T-helper 17 cell (primary cell): ENCODE measurements at regions not wholly inside any gene's neighbourhood (a gene's known extent, or its start where the extent isn't known, plus 50 kb on each side); places are given as distances from the start of the nearest gene placed in this dataset.
"Not testable (repeated sequence)": the region's sequence is repeated elsewhere in the genome, so short reads cannot be mapped to it uniquely, and the experiment has no call there.

Source experiments
- ATAC-seq: fragments of 150-1000 bp; cut with Tn5 transposase; 2 replicates; pipeline ENCODE4 v1.10.0; 2021; ENCODE audit warnings: mild to moderate bottlenecking, moderate library complexity
- DNase-seq, 3 donors: peaks; one replicate each; pipeline versions ENCODE4 v3.0.0 to v3.0.0-alpha.2; 2020 to 2021
- H3K9me3 ChIP-seq: one replicate; pipeline ENCODE4 v1.7.0; 2013; ENCODE audit warnings: low read length, mild to moderate bottlenecking; ENCODE audit not compliant: control insufficient read depth, poor library complexity, severe bottlenecking
- H3K27ac Mint-ChIP-seq: one replicate; pipeline ENCODE4 v1.8.0; 2022; ENCODE audit warnings: mild to moderate bottlenecking, moderate library complexity, mixed read lengths
- H3K27me3 Mint-ChIP-seq: one replicate; pipeline ENCODE4 v1.8.0; 2022; ENCODE audit warnings: mixed read lengths
- H3K36me3 Mint-ChIP-seq: one replicate; pipeline ENCODE4 v1.8.0; 2022; ENCODE audit warnings: low read depth, mixed read lengths
- H3K4me1 Mint-ChIP-seq: one replicate; pipeline ENCODE4 v1.8.0; 2022; ENCODE audit warnings: mild to moderate bottlenecking, mixed read lengths
- H3K4me3 Mint-ChIP-seq: one replicate; pipeline ENCODE4 v1.8.0; 2022; ENCODE audit warnings: mild to moderate bottlenecking, moderate library complexity, mixed read lengths

DNA sequence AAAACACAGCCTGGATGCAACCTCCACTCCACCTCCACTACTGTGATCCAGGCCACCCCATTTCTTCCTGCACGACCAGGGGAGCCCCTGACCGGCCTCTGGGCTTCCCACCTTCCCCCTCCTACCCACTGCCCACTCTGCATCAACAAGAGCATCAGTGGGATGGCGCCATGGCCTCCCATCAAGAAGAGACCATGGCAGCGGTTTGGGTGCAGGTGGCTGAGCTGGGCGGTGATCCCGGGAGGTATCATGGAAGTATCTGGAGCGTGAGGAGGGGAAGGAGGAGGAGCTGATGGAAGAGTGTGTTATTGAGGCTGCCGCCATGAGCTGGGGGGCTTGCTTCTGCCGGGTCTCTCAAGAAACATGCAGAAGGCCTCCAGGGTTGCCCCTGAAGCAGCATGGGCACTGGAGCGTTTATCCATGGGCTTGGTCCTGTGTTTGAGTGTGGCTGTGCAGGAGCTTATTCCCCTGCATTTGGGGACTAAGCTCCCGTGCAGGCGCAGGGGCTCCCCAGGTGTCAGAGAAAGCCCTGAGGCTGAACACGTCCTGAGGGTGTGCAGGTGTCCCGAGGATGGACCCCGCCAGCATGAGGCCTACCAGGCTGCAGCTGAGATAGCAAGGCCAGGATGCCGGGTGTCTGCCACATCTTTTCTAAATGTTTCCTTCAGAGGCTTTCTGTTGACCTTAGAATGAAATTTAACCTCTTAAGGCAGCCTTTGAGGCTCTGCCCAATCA lies 99.2 kb upstream of the PCBD1 start:
- no peaks in the 10 kb centered on the region for H3K9me3 ChIP-seq
- Mint-ChIP-seq H3K27ac (no peak overlapping the region), H3K27me3 (peaks cover 4% of the 10 kb centered on the region), H3K4me1 (peaks cover 9% of the 10 kb centered on the region), H3K4me3 (no peak overlapping the region), H3K36me3 (no peaks in the 10 kb centered on the region)
- DNase-seq, result no peak
- ATAC-seq, result no peak

DNA sequence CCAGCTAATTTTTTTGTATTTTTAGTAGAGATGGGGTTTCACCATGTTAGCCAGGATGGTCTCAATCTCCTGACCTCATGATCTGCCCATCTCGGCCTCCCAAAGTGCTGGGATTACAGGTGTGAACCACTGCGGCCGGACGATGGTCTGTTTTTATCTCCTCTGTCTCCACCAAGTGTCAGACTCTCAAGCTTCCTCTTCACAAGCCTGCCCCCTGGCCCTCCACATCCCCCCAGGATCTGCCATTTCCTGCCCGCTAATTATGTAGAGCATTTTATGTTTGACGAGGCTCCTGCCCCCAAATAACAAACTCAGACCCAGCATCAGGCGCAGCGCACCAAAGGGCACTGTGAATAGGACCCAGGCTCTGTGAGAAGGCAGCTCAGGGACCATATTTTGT lies 101.8 kb upstream of the PCBD1 start:
- not testable (repeated sequence) for ATAC-seq, DNase-seq, H3K27ac Mint-ChIP-seq, H3K4me1 Mint-ChIP-seq, H3K36me3 Mint-ChIP-seq, H3K4me3 Mint-ChIP-seq, H3K9me3 ChIP-seq
- H3K27me3 Mint-ChIP-seq, result peaks cover 14% of the 10 kb centered on the region

DNA sequence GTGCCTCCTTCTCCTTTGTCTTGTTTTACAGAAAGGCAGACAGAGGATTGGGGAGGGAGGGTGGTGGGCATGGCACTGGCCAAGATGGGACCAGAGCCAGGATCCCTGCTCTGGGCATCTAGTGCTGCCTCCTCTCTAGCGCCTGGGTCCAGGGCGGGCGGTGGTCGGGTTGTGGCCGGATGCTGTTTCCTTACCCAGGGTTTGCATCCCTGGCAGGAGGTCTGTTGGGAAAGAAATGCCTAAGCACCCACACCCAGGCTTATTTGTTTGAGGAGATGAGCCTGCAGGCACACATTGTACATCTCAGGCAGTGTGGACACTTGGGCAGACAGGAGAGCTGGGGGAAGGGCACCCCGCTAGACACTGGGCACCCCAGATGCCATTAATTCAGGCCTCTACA lies 102.3 kb upstream of the PCBD1 start:
- H3K36me3 Mint-ChIP-seq, result no peaks in the 10 kb centered on the region

DNA sequence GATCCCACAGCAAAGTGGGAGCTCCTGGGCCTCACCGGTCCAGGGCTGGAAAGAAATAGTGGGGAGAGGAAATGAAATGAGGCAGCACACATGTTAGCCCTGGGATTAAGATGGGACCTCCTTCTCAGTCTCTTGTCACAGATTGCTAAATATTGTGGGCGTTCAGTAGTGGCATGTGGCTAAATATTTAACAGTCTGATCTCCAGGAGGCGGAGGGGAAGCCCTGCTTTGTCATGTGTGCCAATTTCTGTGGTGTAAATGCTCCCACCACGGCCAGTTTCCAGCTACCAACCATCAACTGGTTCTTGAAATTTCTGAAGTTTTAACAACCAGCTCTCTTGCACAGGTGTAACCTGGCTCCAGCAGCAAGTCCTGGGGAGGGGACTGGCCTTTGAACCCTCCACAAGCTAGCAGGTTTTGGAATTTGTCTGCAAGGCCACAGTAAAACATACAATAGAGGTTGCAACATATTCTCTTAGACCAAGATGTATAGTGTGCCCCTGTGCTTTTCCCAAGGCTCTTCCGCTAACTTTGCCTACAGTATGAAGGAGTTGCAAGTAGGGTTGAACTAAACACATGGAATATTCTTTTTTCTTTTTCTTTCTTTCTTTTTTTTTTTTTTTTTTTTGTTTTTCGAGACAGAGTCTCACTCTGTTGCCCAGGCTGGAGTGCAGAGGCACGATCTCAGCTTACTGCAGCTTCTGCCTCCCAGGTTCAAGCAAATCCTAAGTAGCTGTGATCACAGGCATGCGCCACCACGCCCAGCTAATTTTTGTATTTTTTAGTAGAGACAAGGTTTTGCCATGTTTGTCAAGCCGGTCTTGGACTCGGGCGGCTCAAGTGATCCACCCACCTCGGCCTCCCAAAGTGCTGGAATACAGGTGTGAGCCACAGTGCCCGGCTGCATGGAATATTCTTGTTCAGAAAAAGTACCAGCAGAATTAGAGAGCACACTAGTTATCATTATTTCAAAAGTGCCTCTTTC lies 103.1 kb upstream of the PCBD1 start:
- Mint-ChIP-seq H3K4me3 (no peak overlapping the region), H3K27ac (no peak overlapping the region), H3K4me1 (no peaks in the 10 kb centered on the region), H3K36me3 (no peaks in the 10 kb centered on the region), H3K27me3 (peaks cover 23% of the 10 kb centered on the region)
- no peaks in the 10 kb centered on the region for H3K9me3 ChIP-seq
- ATAC-seq (no peak), DNase-seq (no peak)

More for the DNA sequence above, 102.3 kb upstream of the PCBD1 start:
- Mint-ChIP-seq H3K4me3 (no peak overlapping the region), H3K27me3 (peaks cover 16% of the 10 kb centered on the region), H3K27ac (no peak overlapping the region), H3K4me1 (no peaks in the 10 kb centered on the region)
- DNase-seq (no peak), ATAC-seq (no peak)
- no peaks in the 10 kb centered on the region for H3K9me3 ChIP-seq

DNA sequence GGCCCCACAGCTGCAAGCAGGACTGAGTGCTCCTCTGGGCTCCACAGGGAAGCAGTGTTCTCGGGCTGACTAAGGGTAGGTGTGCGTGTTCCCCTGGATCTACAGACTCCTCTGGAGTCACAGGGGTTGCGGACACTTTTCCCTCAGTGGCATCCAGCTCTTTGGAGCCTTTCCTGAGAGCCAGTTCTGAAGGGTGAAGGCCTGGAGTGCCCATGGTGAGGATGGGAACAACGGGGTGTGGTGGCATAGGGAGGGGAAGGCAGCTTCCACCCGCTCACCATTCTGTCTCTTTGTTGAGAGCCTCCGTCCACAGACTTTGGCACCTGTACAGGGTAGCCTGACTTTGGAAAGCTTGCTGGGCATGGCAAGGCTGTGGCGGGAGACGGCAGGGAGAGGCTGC lies 104.1 kb upstream of the PCBD1 start:
- DNase-seq (no peak), ATAC-seq (no peak)
- Mint-ChIP-seq H3K4me1 (no peaks in the 10 kb centered on the region), H3K27ac (no peak overlapping the region), H3K4me3 (no peak overlapping the region), H3K36me3 (no peaks in the 10 kb centered on the region), H3K27me3 (peaks cover 31% of the 10 kb centered on the region)
- H3K9me3 ChIP-seq, result no peaks in the 10 kb centered on the region

- no peaks in the 10 kb centered on the region for H3K9me3 ChIP-seq
- Mint-ChIP-seq H3K27ac (no peak overlapping the region), H3K27me3 (peaks cover 36% of the 10 kb centered on the region), H3K4me1 (no peaks in the 10 kb centered on the region), H3K4me3 (no peak overlapping the region), H3K36me3 (no peaks in the 10 kb centered on the region)
- DNase-seq (no peak), ATAC-seq (no peak)
Observed at GRCh38 chr10:70993051-70993450, 104.7 kb upstream of the PCBD1 start.

DNA sequence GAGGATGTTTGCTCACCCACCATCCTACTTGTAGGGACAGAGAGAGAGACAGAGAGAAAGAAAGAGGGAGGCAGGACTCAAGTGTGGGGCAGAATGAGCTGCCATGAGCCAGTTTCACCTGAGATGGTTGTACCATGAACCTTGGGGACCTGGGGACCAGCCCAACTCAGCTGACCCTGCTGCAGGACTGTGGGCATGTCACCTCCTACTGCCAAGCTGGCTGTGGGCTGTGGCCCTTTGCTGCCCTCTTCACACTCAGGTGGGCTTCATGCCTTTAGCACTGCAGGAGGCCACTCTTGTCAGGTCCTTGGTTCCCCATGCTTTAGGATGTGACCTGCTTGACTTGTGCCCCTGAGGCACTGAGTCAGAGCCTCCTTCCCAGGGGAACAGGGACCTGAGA lies 108.2 kb upstream of the PCBD1 start:
- Mint-ChIP-seq H3K4me1 (no peaks in the 10 kb centered on the region), H3K27ac (no peak overlapping the region), H3K36me3 (no peaks in the 10 kb centered on the region), H3K4me3 (no peak overlapping the region), H3K27me3 (peaks cover 32% of the 10 kb centered on the region)
- no peaks in the 10 kb centered on the region for H3K9me3 ChIP-seq
- DNase-seq, result no peak
- no peak for ATAC-seq

GRCh38 chr10:70997236-70997635 lies 108.9 kb upstream of the PCBD1 start:
- ATAC-seq (no peak), DNase-seq (no peak)
- Mint-ChIP-seq H3K4me3 (no peak overlapping the region), H3K27me3 (peaks cover 32% of the 10 kb centered on the region), H3K4me1 (no peaks in the 10 kb centered on the region), H3K27ac (no peak overlapping the region), H3K36me3 (no peaks in the 10 kb centered on the region)
- no peaks in the 10 kb centered on the region for H3K9me3 ChIP-seq

DNA sequence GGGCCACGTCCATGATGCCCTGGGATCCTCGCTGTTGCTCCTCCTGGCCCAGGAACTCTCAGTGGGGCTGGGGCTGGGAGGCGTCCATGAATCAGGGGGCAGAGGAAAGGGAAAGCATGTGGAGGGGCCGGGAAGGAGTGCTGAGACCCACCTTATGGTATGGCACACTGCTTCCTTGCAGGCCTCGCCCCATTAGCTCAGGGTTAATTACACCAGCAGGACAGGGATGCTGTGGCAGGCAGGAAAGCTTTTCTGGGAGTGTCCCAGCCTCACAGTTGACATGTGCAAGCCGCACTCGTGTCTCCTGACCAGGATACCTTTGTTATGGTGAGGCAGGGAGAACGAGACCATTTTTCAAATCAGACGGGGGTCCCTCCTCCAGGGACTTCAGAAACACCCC lies 109.7 kb upstream of the PCBD1 start:
- Mint-ChIP-seq H3K4me3 (no peak overlapping the region), H3K27me3 (peaks cover 29% of the 10 kb centered on the region), H3K27ac (no peak overlapping the region), H3K36me3 (no peaks in the 10 kb centered on the region), H3K4me1 (no peaks in the 10 kb centered on the region)
- DNase-seq (no peak), ATAC-seq (no peak)
- H3K9me3 ChIP-seq, result no peaks in the 10 kb centered on the region

GRCh38 chr10:71001470-71001869 lies 113.1 kb upstream of the PCBD1 start:
- Mint-ChIP-seq H3K4me3 (no peak overlapping the region), H3K27me3 (peaks cover 27% of the 10 kb centered on the region), H3K36me3 (no peaks in the 10 kb centered on the region), H3K27ac (no peak overlapping the region), H3K4me1 (no peaks in the 10 kb centered on the region)
- DNase-seq (no peak), ATAC-seq (no peak)
- no peaks in the 10 kb centered on the region for H3K9me3 ChIP-seq

GRCh38 chr10:71004176-71005075 lies 116.1 kb upstream of the PCBD1 start:
- H3K27me3 Mint-ChIP-seq, result peaks cover 27% of the 10 kb centered on the region
- no peaks in the 10 kb centered on the region for H3K36me3 Mint-ChIP-seq
- no peak overlapping the region for H3K27ac Mint-ChIP-seq
- no peaks in the 10 kb centered on the region for H3K4me1 Mint-ChIP-seq
- no peaks in the 10 kb centered on the region for H3K9me3 ChIP-seq
- DNase-seq (no peak), ATAC-seq (no peak)
- H3K4me3 Mint-ChIP-seq, result no peak overlapping the region

GRCh38 chr10:71005337-71006305 lies 117.3 kb upstream of the PCBD1 start:
- no peaks in the 10 kb centered on the region for H3K4me1 Mint-ChIP-seq
- no peaks in the 10 kb centered on the region for H3K36me3 Mint-ChIP-seq
- H3K9me3 ChIP-seq, result no peaks in the 10 kb centered on the region
- peaks cover 27% of the 10 kb centered on the region for H3K27me3 Mint-ChIP-seq
- no peak overlapping the region for H3K4me3 Mint-ChIP-seq
- DNase-seq (no peak), ATAC-seq (no peak)
- no peak overlapping the region for H3K27ac Mint-ChIP-seq
